NCI-H510A (cell line): ENCODE measurements at regions not wholly inside any gene's neighbourhood (a gene's known extent, or its start where the extent isn't known, plus 50 kb on each side); places are given as distances from the start of the nearest gene placed in this dataset.

Experiments used
- DNase-seq: peaks from one replicate; lab custom pipeline; 2025; lab: John Stamatoyannopoulos, UW

- DNase-seq, result no peak
These were observed 1118.2 kb downstream of the BRD1 start for GRCh38 chr22:48709453-48709852.

- no peak for DNase-seq
These were observed 1119.0 kb downstream of the BRD1 start for GRCh38 chr22:48708558-48709245.

DNA sequence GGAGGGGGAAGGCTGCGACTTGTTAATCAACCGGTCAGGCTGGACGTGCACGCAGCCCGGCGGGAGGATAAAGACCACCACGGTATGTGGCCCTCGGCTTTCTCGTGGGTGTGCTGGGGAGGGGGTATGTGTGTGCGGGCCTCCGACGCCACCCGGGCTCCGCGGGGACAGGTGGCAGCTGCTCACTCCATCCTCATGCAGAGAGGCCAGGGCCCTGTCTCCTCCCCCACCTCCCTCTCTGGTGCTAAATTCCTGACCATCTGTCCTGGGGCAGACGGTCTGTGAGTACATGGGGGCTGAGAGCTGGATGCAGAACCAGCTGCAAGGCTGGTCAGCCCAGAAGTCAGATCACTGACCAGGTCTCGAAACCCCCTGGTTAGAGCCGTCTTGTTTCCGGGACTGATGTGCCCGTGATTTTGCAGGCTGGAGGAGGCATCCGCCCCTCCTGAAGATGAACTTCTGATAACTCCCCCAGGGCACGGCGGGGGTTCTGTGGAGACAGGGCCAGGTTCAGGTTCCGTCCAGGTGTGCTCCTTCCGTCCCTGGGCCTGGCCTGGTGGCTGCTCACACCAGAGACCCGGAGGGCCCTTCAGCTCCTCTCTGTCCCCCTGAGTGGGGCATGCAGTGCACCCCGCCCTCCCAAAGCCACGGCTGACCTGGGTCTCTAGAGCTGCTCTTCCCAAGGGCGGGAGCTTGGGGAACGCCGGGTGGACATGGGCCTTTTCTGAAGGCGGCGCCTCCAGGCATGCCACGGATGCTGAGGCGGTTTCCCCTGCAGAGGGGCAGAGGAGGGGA, 1119.7 kb downstream of the BRD1 start:
- no peak for DNase-seq

GRCh38 chr22:48706934-48707762, 1120.5 kb downstream of the BRD1 start:
- no peak for DNase-seq

- DNase-seq, result no peak
These were observed 1121.6 kb downstream of the BRD1 start for GRCh38 chr22:48705917-48706605.

GRCh38 chr22:48705159-48705916, 1122.3 kb downstream of the BRD1 start:
- no peak for DNase-seq

DNA sequence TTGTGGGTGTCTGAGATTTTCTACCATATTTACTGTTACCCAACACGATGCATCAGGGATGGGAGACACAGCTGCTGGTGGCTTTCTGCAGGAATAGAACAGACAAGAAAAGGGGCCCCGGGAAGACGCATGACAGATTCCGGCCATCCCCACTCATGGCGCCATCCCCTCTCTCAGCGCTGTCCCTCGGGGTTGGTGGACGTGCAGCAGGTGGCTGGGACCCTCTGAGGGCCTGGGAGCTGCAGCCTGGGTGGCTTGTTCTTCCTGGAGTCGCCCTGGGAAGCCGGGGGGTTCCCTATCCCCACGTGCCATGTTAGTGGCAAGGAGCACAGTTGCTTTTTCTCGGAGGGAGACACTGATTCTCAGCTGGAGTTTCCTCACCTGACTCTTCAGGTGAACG, 1123.3 kb downstream of the BRD1 start:
- DNase-seq, result no peak

DNA sequence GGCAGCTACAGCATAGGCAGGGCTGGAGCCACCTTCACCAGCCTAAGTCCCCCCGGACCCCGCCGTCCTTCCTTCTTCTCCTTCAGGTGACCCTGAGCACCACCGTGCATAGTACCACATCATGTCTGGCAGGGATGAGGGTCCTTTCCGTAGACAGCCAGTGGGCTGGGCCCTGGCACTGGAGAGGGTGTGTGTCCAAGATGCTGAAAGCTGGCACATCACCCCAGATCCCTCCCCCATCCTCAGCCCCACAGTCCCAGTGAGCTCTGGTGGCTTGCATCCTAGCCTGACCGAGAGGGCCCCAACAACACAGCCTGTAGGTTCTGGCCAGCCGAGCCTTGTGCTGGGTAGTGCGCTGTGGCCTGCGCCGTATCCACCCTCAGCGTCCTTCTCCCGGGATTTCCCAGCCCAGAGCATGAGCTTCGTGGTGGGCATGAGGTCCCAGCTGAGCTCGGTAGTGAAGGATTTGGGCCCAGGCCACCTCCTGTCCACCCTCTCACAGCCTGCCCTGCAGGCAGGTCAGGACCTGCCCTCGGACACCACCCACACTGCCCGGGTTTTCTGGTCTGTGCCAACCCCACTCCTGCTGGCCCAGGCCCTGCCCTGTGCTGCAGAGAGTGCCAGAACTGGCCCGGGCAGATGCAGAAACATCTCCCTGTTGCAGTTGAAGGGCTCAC, 1124.3 kb downstream of the BRD1 start:
- no peak for DNase-seq

DNA sequence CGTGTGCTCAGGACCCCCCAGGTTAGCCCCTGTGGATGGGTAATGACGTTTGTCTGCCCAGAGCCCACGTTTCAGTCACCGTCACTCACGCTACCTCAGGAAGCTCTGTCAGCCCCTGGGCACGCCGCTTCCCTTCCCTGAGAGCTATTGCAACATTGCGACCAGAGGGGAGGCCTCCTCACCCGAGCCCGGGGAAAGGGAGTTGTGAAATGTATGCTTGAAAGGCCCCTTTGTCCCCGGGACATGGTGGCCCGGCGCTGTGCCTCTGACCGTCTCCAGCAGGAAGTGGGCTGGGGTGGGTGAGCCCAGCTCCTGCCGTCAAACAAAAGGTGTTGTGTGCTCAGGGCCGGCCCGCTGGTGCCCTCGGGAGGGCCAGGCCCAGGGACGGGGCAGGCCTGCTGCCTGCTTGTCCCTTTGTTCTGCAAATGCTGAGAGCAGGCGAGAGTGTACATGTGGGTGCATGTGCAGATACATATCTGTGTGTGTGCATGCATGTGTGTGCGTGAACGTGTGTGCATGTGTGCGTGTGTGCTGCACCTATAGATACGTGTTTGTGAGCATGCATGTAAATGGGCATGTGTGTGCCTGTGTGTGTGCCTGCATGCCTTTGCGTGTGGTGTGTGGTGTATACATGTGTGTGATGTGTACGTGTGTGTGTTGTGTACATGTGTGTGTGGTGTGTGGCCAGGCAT, 1125.0 kb downstream of the BRD1 start:
- DNase-seq, result no peak

DNA sequence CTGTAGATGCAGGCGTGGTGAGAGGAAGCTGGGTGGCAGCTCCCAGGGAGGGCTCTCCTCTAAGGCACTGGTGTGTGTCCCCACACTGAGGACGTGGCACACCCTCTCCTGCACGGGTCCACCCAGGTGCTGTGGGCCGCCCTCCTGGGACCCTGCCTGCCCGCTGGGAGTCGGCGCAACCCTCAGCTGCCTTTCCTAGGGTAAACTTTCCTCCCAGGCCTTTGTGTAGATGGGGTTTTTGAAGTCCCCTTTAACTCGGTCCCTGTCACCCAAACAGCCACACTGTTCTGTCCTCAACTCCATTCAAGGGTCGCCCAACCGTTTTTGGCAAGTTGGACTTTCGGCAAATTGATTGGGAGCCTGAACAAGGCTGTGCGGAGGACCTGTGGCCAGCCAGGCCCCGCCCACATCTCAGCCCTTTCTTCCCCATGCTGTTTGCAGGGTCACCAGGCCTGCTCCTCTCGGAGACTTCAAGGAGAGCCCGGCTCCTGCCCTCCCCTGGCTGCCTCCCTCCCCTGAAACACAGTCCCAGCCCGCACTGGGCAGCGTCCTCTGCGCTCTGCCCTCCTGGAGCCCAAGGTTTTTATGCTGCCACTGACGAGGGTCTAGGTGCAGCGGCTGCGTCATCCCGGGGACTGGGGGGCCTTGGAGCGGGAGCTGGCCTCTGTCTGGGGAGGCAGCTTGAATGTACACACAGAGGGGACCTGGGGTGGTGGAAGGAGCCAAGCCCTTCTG, 1126.2 kb downstream of the BRD1 start:
- DNase-seq, result no peak

- no peak for DNase-seq
These were observed 1126.9 kb downstream of the BRD1 start for GRCh38 chr22:48700566-48701295.

DNA sequence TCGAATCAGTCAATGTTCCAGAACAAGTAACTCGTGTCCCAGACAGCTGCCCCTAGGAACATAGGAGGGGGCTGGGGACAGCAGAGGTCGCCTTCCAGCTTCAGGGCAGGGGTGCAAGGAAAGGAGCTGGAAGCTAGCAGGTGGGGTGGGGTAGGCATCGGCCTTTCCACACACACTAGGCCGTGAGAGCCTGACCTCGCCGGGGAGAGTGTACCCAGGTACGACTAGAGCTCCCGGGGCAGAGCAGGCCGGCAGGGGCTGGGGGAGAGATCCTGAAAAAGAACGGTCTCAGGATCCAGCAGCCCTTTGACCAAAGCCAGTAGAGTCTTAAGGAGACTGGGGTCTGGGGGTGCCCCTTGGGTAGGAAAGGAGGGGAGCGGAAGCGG, 1127.5 kb downstream of the BRD1 start:
- DNase-seq, result no peak

DNA sequence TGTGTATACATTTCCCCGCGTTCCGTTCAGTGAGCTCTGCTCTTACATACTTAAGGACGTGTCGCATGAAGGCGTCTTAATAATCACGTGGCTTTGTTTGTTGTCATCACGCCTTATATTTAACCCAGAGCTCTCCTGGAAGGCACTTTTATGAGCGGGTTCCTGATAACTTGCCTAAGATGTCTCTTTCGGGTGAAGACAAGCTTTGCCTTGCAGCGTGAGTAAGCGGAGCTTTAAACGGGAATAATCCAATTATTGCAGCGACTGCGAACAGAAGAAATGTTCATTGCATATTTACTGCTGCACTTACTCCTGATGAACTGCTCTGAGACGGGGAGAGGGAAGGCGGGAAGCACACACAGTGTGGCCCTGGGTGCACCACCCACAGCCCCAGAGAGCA, 1128.2 kb downstream of the BRD1 start:
- no peak for DNase-seq

GRCh38 chr22:48698618-48699017, 1129.1 kb downstream of the BRD1 start:
- no peak for DNase-seq

- no peak for DNase-seq
These were observed 1129.9 kb downstream of the BRD1 start for GRCh38 chr22:48697694-48698276.

GRCh38 chr22:48697223-48697622, 1130.5 kb downstream of the BRD1 start:
- no peak for DNase-seq

GRCh38 chr22:48696371-48696770, 1131.3 kb downstream of the BRD1 start:
- DNase-seq, result no peak

DNA sequence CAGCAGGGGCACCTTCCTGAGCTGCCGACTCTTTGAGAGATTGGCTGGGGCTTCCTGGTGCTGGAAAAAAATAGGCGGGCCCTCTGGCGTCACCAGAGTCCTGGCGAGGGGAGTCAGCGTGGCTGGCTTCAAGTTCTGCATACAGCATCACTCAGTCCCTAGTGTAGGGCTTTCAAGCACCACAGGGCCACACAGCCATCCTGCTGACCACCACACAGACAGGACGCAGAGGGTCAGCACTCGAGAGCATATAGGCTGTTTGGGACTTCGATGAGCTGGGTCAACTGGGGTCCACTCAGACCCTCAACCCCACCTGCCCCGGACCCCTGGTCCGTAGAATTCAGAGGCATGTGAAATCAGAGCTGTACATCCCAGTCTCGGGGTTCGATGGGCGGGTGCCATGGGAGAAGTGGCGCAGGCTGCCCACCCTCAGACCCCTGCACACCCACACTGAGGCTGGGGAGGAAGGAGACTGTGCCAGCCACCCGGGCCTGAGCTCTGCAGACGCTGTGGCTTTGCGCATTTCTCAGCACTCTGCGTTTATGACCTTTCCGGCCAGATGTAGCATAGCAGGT, 1131.9 kb downstream of the BRD1 start:
- DNase-seq, result no peak
